ENCODE measurements at regions not wholly inside any gene's neighbourhood (a gene's known extent, or its start where the extent isn't known, plus 50 kb on each side); places are given as distances from the start of the nearest gene placed in this dataset.

GRCh38 chr4:137623013-137623412, 90.7 kb upstream of the PCDH18 start:
- no peak for FAIRE-seq

GRCh38 chr4:137621056-137621455, 88.8 kb upstream of the PCDH18 start:
- FAIRE-seq, result no peak

DNA sequence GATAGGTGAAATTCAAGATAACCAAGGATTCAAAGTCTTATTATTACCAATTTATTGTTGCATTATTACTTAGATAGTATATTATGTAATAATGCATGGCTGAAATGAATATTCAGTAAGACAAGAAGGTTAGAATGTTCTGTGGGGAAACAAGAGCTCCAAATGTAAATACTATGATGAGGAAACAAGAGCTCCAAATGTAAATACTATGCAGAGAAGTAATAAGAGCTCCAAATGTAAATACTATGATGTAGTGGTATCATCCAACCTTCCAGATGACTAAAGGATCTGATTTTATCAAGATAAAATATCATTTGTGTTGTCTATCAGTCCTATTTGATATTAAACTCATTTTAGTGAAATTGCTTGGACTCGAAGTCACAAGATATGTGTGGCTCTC, 82.2 kb upstream of the PCDH18 start:
- no peak for FAIRE-seq

DNA sequence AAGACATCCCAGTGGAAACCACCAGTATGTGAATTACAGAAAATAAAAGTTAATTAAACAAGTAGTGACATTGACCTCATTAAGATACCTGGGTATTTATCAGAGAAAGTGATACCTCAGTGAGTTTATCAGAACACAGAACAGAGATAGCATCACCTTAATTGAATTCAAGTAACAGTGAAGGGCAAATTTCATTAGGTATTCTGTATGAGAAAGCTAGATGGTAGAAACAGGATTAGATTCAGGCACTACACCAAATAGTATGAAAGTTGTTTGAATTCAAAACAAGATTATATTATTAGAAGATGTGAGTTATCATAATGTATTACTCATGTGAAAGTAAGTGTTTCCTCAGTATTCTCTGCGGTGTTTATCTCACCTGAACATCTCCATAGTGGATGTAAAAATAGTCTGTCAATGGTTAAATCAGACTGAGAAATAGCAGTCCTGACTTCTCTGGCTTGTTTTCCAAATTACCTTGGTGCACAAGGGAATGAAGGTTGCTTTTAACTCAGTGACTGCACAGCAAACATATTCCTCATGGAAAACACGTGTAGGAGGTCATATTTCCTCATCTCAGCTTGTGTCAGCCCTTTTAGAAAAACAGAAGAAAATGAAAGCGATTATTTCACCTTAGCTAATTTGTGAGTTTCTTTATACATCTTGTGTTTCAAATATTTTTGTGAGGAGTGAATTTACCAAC, 79.9 kb upstream of the PCDH18 start:
- FAIRE-seq, result no peak

GRCh38 chr4:137610960-137611359, 78.7 kb upstream of the PCDH18 start:
- no peak for FAIRE-seq

DNA sequence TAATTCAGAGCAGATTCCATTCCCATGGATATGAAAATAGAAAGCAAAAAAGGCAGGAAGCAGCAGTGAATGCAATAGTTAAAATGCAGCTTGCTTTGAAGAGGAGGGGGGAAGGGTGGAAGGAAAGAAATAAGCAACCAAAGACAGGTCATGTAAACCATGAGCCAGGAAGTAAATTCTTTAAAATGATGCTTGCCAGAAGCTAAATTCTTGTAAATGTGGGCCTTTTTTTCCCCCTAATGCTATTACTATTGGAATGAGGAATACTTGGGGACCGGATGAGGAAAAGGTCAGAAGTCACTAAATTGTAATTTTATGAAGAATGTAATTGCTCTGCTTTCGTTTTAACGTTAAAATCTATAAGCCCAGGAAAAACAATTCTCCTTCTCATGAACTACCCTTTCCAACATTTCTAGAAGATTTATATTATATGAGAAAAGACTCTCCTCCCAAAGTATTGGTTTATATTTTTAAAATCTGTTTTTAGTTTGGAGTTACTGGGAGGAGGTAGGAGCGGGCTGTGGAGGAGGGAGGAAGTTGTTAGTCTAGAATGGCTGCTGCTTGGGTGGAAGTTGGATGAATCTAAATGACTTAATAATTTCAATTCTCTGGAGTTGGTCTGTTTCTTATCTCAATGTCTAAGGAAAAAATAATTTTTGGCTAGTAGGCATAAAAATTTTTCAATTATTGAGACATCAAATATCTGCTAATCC, 77.6 kb upstream of the PCDH18 start:
- no peak for FAIRE-seq

DNA sequence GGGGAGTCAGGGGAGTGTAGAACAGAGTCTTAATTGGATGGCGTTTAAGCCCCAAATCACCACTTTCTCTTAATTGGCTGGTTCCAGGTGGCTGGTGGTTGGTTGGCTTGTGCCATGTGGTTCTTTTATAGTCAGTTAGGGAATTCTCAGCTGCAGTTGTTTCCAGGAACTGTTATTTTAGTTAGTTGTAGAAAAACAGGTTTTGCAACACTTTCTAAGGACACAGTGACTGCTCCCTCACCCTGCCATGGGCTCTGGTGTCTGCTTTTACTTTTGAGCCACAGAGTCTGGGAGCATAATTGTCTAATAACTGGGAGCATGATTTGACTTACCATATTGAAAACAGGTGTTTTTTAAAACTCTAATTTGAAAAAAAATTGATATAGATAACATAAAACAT, 75.8 kb upstream of the PCDH18 start:
- no peak for FAIRE-seq

GRCh38 chr4:137602436-137602835, 70.1 kb upstream of the PCDH18 start:
- no peak for FAIRE-seq

DNA sequence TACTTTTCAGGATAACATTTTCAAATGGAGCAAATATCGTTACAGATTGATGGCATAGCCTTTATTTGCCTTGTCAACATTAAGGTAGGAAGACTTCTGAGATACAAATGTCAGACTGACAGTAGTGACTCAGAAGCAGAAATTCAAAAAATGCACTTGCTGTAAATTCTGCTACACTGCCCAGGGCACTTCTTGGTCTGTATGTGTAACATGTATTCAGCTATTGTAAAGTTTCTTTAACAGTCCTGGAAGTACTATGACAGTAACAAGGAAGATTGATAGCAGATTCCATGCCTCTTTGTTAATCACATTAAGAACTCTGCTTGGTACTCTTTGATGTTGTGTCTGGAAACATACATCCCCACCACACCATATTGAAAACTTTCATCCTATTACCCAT, 69.6 kb upstream of the PCDH18 start:
- FAIRE-seq, result no peak

GRCh38 chr4:137599734-137600133, 67.4 kb upstream of the PCDH18 start:
- no peak for FAIRE-seq

DNA sequence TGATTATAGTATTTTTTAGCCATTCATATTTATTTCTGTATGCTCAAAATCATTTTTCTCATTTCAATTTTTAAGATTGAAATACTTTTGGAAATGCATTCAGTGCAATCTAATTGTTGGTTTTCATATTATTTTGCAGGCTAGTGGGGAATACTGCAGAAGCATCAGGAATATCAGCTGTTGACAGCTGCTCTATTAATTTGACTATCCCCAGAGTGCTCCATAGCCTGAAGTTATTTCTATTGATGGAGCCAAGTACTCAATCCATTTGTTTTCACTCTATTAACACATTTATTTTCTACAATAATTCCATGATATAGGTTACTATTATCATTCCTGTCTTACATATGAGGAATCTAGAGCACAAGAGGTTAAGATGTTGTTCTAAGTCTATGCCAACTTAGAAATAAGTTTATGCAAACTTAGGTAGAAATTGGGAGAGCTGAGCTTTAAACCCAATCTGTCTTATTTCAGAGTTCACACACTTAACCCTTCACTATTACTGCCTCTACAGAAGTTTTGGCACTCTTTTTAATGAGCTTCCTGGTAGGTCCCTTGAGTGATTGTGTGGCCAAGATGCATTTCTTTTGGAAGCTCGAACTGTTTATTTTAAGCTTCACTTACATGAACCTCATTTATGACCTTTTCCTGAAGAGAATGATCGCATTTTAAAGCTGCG, 65.6 kb upstream of the PCDH18 start:
- FAIRE-seq, result no peak

GRCh38 chr4:137587796-137588195, 55.5 kb upstream of the PCDH18 start:
- FAIRE-seq, result no peak

GRCh38 chr4:137583671-137584070, 51.4 kb upstream of the PCDH18 start:
- FAIRE-seq, result no peak
